ENCODE measurements at regions not wholly inside any gene's neighbourhood (a gene's known extent, or its start where the extent isn't known, plus 50 kb on each side); places are given as distances from the start of the nearest gene placed in this dataset.

GRCh38 chr14:30180219-30180618, 252.6 kb upstream of the PRKD1 start:
- Mint-ChIP-seq H3K9me3 (ENCODE audit: unreplicated experiment) (no peaks in the 10 kb centered on the region), H3K4me1 (ENCODE audit: low read depth, unreplicated experiment) (no peaks in the 10 kb centered on the region), H3K27ac (ENCODE audit: unreplicated experiment) (no peak overlapping the region), H3K27me3 (ENCODE audit: low read depth, unreplicated experiment) (peaks cover 3% of the 10 kb centered on the region), H3K4me3 (ENCODE audit: unreplicated experiment) (no peak overlapping the region), H3K36me3 (ENCODE audit: low read depth, unreplicated experiment) (no peaks in the 10 kb centered on the region)
- H3K27ac ChIP-seq (ENCODE audit: low read depth, low read length), result no peak overlapping the region
- H3K4me2 ChIP-seq (ENCODE audit: low read length), result no peak overlapping the region
- H3K9me3 ChIP-seq (ENCODE audit: insufficient read depth, low read depth, low read length), result no peaks in the 10 kb centered on the region
- H3K4me1 ChIP-seq (ENCODE audit: insufficient read depth, low read length), result no peaks in the 10 kb centered on the region
- no peak overlapping the region for H3K9ac ChIP-seq (ENCODE audit: low read length)
- FAIRE-seq, result peak; percentile 50
- no peaks in the 10 kb centered on the region for H3K27me3 ChIP-seq (ENCODE audit: insufficient read depth, low read length)
- no peak overlapping the region for H3K4me3 ChIP-seq (ENCODE audit: insufficient read depth, low read depth, low read length)
- H3K79me2 ChIP-seq (ENCODE audit: insufficient read depth, low read length), result no peaks in the 10 kb centered on the region
- no peaks in the 10 kb centered on the region for H4K20me1 ChIP-seq (ENCODE audit: insufficient read depth, low read length)
- no peak for TF ChIP-seq EZH2 (IDR thresholded peaks at IDR 0.05; ENCODE audit: insufficient read depth, low read length)
- TF ChIP-seq CTCF (IDR thresholded peaks at IDR 0.05; ENCODE audit: insufficient read depth, low read depth, low read length), result no peak
- peak; percentile 51 for DNase-seq (ENCODE audit: low read depth)
- no peaks in the 10 kb centered on the region for H3K36me3 ChIP-seq (ENCODE audit: insufficient read depth, low read length)
- no peak overlapping the region for H2AFZ ChIP-seq (ENCODE audit: low read depth, low read length)

DNA sequence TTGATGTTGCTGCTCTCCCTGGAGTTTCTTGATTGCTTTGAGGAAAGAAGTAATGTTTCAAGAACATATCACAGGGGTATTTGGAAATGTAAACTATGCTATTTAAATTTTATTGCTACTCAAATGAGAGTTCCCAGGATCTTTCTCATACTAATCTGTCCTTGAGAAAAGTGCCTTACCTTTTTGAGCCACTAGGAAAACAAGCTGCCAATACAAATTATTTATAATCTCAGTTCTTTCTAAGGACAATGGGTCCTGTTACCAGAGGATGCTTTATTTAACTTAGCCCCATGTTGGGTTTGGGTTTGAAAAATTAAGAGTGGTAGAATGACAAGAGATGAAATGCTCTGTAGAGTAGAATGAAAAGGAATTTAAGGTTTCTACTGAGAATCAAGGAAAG, 258.2 kb upstream of the PRKD1 start:
- no peak overlapping the region for H3K9ac ChIP-seq (ENCODE audit: low read length)
- H3K4me1 Mint-ChIP-seq (ENCODE audit: low read depth, unreplicated experiment), result no peaks in the 10 kb centered on the region

More for the DNA sequence above, 258.2 kb upstream of the PRKD1 start:
- DNase-seq (ENCODE audit: low read depth) (no peak), FAIRE-seq (no peak)
- Mint-ChIP-seq H3K27me3 (ENCODE audit: low read depth, unreplicated experiment) (peaks cover 3% of the 10 kb centered on the region), H3K27ac (ENCODE audit: unreplicated experiment) (no peak overlapping the region), H3K9me3 (ENCODE audit: unreplicated experiment) (no peaks in the 10 kb centered on the region), H3K4me3 (ENCODE audit: unreplicated experiment) (no peak overlapping the region), H3K36me3 (ENCODE audit: low read depth, unreplicated experiment) (no peaks in the 10 kb centered on the region)
- H3K9me3 ChIP-seq (ENCODE audit: insufficient read depth, low read depth, low read length), result no peaks in the 10 kb centered on the region
- TF ChIP-seq CTCF (IDR thresholded peaks at IDR 0.05; ENCODE audit: insufficient read depth, low read depth, low read length) (no peak), EZH2 (IDR thresholded peaks at IDR 0.05; ENCODE audit: insufficient read depth, low read length) (no peak)
- no peaks in the 10 kb centered on the region for H3K79me2 ChIP-seq (ENCODE audit: insufficient read depth, low read length)
- no peak overlapping the region for H2AFZ ChIP-seq (ENCODE audit: low read depth, low read length)
- no peak overlapping the region for H3K27ac ChIP-seq (ENCODE audit: low read depth, low read length)
- no peaks in the 10 kb centered on the region for H3K36me3 ChIP-seq (ENCODE audit: insufficient read depth, low read length)
- H4K20me1 ChIP-seq (ENCODE audit: insufficient read depth, low read length), result no peaks in the 10 kb centered on the region
- H3K27me3 ChIP-seq (ENCODE audit: insufficient read depth, low read length), result no peaks in the 10 kb centered on the region
- no peak overlapping the region for H3K4me3 ChIP-seq (ENCODE audit: insufficient read depth, low read depth, low read length)
- no peak overlapping the region for H3K4me2 ChIP-seq (ENCODE audit: low read length)
- H3K4me1 ChIP-seq (ENCODE audit: insufficient read depth, low read length), result no peaks in the 10 kb centered on the region

Measured in astrocyte (in vitro differentiated cells and primary cell).